Ishikawa (cell line): ENCODE measurements at regions not wholly inside any gene's neighbourhood (a gene's known extent, or its start where the extent isn't known, plus 50 kb on each side); places are given as distances from the start of the nearest gene placed in this dataset.

Experiments used
- CEBPB ChIP-seq: IDR thresholded peaks from 2 replicates; pipeline ENCODE4 v1.6.1; 2012
- CREB1 ChIP-seq: IDR thresholded peaks from 2 replicates; pipeline ENCODE4 v1.6.1; 2012; ENCODE audit warnings: low read depth
- EGR1 ChIP-seq: IDR thresholded peaks from 2 replicates; pipeline ENCODE4 v1.6.1; 2012
- EP300 ChIP-seq: IDR thresholded peaks from 2 replicates; pipeline ENCODE4 v1.6.1; 2012; ENCODE audit warnings: borderline replicate concordance
- FOXM1 ChIP-seq: IDR thresholded peaks from 2 replicates; pipeline ENCODE4 v1.6.1; 2012; ENCODE audit warnings: low read depth, borderline replicate concordance
- MAX ChIP-seq: IDR thresholded peaks from 2 replicates; pipeline ENCODE4 v1.6.1; 2012
- NFIC ChIP-seq: IDR thresholded peaks from 2 replicates; pipeline ENCODE4 v1.6.1; 2012
- RAD21 ChIP-seq: IDR thresholded peaks from 2 replicates; pipeline ENCODE4 v1.6.1; 2012; ENCODE audit warnings: low read depth
- REST ChIP-seq: IDR thresholded peaks from 2 replicates; pipeline ENCODE4 v1.6.1; 2012; ENCODE audit warnings: low read depth, mild to moderate bottlenecking
- TAF1 ChIP-seq: IDR thresholded peaks from 2 replicates; pipeline ENCODE4 v1.6.1; 2012; ENCODE audit warnings: low read depth, mild to moderate bottlenecking
- TCF12 ChIP-seq: IDR thresholded peaks from 2 replicates; pipeline ENCODE4 v1.6.1; 2012; ENCODE audit warnings: low read depth
- TEAD4 ChIP-seq: IDR thresholded peaks from 2 replicates; pipeline ENCODE4 v1.6.1; 2012
- USF1 ChIP-seq: IDR thresholded peaks from 2 replicates; pipeline ENCODE4 v1.6.1; 2012
- YY1 ChIP-seq: IDR thresholded peaks from 2 replicates; pipeline ENCODE4 v1.6.1; 2012; ENCODE audit warnings: low read depth
- ZBTB7A ChIP-seq: IDR thresholded peaks from 2 replicates; pipeline ENCODE4 v1.6.1; 2012; ENCODE audit warnings: low read depth

- peak; percentile 20; the same call in 1 of the 2 replicates for TF ChIP-seq RAD21
- TF ChIP-seq EGR1, result no peak
These were observed 138.7 kb upstream of the E2F7 start for GRCh38 chr12:77204083-77204482.

GRCh38 chr12:77202457-77203060 is 137.2 kb upstream of the E2F7 start:
- TF ChIP-seq ZBTB7A (no peak), FOXM1 (no peak), CREB1 (no peak), USF1 (no peak), EP300 (no peak), EGR1 (no peak), TCF12 (no peak), MAX (no peak), TAF1 (no peak), RAD21 (no peak), REST (no peak), TEAD4 (no peak)

GRCh38 chr12:77189901-77190416 is 124.6 kb upstream of the E2F7 start:
- TF ChIP-seq FOXM1 (no peak), TEAD4 (no peak), EP300 (no peak), REST (no peak), EGR1 (no peak), MAX (no peak), RAD21 (no peak), YY1 (no peak)

- TF ChIP-seq EGR1, result no peak
- no peak for TF ChIP-seq EP300
- TF ChIP-seq TAF1, result no peak
- TF ChIP-seq TCF12, result no peak
- no peak for TF ChIP-seq NFIC
- no peak for TF ChIP-seq CREB1
- no peak for TF ChIP-seq YY1
- no peak for TF ChIP-seq FOXM1
- TF ChIP-seq RAD21, result no peak
- no peak for TF ChIP-seq ZBTB7A
These were observed 124.1 kb upstream of the E2F7 start for GRCh38 chr12:77189458-77189857.

- TF ChIP-seq REST, result 0 out of 2 replicates have a peak, but pooled peaks have one; percentile 30
- TF ChIP-seq TEAD4, result no peak
These were observed 114.1 kb upstream of the E2F7 start for GRCh38 chr12:77179515-77179914.

- TF ChIP-seq REST (no peak), MAX (no peak), EGR1 (no peak), TCF12 (no peak), CEBPB (peak; percentile 61), TAF1 (no peak), TEAD4 (no peak), USF1 (no peak)
These were observed 102.4 kb upstream of the E2F7 start for GRCh38 chr12:77167801-77168200.
